Activated CD8-positive, alpha-beta T cell treated with anti-CD3 and anti-CD28 coated beads, Interleukin-2, amount 10 ng/mL, durations not matched to agents 7 days and 5 days (primary cell): ENCODE measurements at regions not wholly inside any gene's neighbourhood (a gene's known extent, or its start where the extent isn't known, plus 50 kb on each side); places are given as distances from the start of the nearest gene placed in this dataset.

ENCODE experiments used
- ATAC-seq: fragments of 150-1000 bp; cut with Tn5 transposase; one replicate; pipeline ENCODE4 v1.10.0; 2021; ENCODE audit warnings: moderate library complexity
- CTCF ChIA-PET: fragments of 350-600 bp; sonication (Branson Sonifier 250); formaldehyde crosslinking; loops from one replicate; lab custom pipeline; 2021; ENCODE audit warnings: antibody characterized with exemption; lab: Charles Lee
- POLR2A ChIA-PET: fragments of 350-600 bp; sonication (Branson Sonifier 250); formaldehyde crosslinking; loops from one replicate; lab custom pipeline; 2021; ENCODE audit warnings: antibody characterized with exemption; lab: Charles Lee
- DNase-seq: peaks from one replicate; pipeline ENCODE4 v3.0.0-alpha.2; 2020
- H3K27ac Mint-ChIP-seq: one replicate; pipeline ENCODE4 v1.8.0; 2021; ENCODE audit warnings: mild to moderate bottlenecking, mixed read lengths
- H3K27me3 Mint-ChIP-seq: one replicate; pipeline ENCODE4 v1.8.0; 2021; ENCODE audit warnings: low read depth, mixed read lengths
- H3K36me3 Mint-ChIP-seq: one replicate; pipeline ENCODE4 v1.8.0; 2021; ENCODE audit warnings: low read depth, mixed read lengths
- H3K4me1 Mint-ChIP-seq: one replicate; pipeline ENCODE4 v1.8.0; 2021; ENCODE audit warnings: low read depth, mixed read lengths
- H3K4me3 Mint-ChIP-seq: one replicate; pipeline ENCODE4 v1.8.0; 2021; ENCODE audit warnings: mild to moderate bottlenecking, mixed read lengths
- H3K9me3 Mint-ChIP-seq: one replicate; pipeline ENCODE4 v1.8.0; 2022; ENCODE audit warnings: mixed read lengths; ENCODE audit not compliant: insufficient read depth

GRCh38 chr14:81946375-81946774 is 412.7 kb upstream of the SEL1L start:
- Mint-ChIP-seq H3K27ac (no peak overlapping the region), H3K36me3 (no peaks in the 10 kb centered on the region), H3K27me3 (no peaks in the 10 kb centered on the region), H3K4me1 (no peaks in the 10 kb centered on the region), H3K4me3 (no peak overlapping the region), H3K9me3 (peaks cover 3% of the 10 kb centered on the region)
- POLR2A ChIA-PET: no interaction called here
- no peak for DNase-seq
- no peak for ATAC-seq
- CTCF ChIA-PET: no interaction called here

- Mint-ChIP-seq H3K36me3 (no peaks in the 10 kb centered on the region), H3K27ac (no peak overlapping the region), H3K4me1 (no peaks in the 10 kb centered on the region), H3K9me3 (peaks cover 3% of the 10 kb centered on the region), H3K27me3 (no peaks in the 10 kb centered on the region), H3K4me3 (no peak overlapping the region)
- POLR2A ChIA-PET: no interaction called here
- CTCF ChIA-PET: no interaction called here
- ATAC-seq (no peak), DNase-seq (no peak)
Measured at GRCh38 chr14:81946834-81947798, 413.5 kb upstream of the SEL1L start.

- ChIA-PET POLR2A (no interaction called here), CTCF (no interaction called here)
- Mint-ChIP-seq H3K36me3 (no peaks in the 10 kb centered on the region), H3K4me1 (no peaks in the 10 kb centered on the region), H3K27me3 (no peaks in the 10 kb centered on the region), H3K9me3 (no peaks in the 10 kb centered on the region), H3K4me3 (no peak overlapping the region), H3K27ac (no peak overlapping the region)
- no peak for ATAC-seq
- DNase-seq: no peak
Measured at GRCh38 chr14:81952917-81953316, 419.3 kb upstream of the SEL1L start.

- no peaks in the 10 kb centered on the region for H3K9me3 Mint-ChIP-seq
- no peak overlapping the region for H3K4me3 Mint-ChIP-seq
- DNase-seq: no peak
- no peak for ATAC-seq
- H3K27me3 Mint-ChIP-seq: no peaks in the 10 kb centered on the region
- H3K4me1 Mint-ChIP-seq: no peaks in the 10 kb centered on the region
- ChIA-PET CTCF (no interaction called here), POLR2A (no interaction called here)
- no peak overlapping the region for H3K27ac Mint-ChIP-seq
- H3K36me3 Mint-ChIP-seq: no peaks in the 10 kb centered on the region
Measured at GRCh38 chr14:81953419-81953818, 419.8 kb upstream of the SEL1L start.

GRCh38 chr14:81955123-81955522 is 421.5 kb upstream of the SEL1L start:
- H3K9me3 Mint-ChIP-seq: no peaks in the 10 kb centered on the region
- H3K27me3 Mint-ChIP-seq: no peaks in the 10 kb centered on the region
- ATAC-seq (no peak), DNase-seq (no peak)
- H3K36me3 Mint-ChIP-seq: no peaks in the 10 kb centered on the region
- H3K27ac Mint-ChIP-seq: no peak overlapping the region
- ChIA-PET CTCF (no interaction called here), POLR2A (no interaction called here)
- H3K4me1 Mint-ChIP-seq: no peaks in the 10 kb centered on the region
- no peak overlapping the region for H3K4me3 Mint-ChIP-seq

GRCh38 chr14:81960781-81961180 is 427.1 kb upstream of the SEL1L start:
- ATAC-seq (no peak), DNase-seq (no peak)
- Mint-ChIP-seq H3K4me3 (no peak overlapping the region), H3K27ac (no peak overlapping the region), H3K27me3 (no peaks in the 10 kb centered on the region), H3K9me3 (no peaks in the 10 kb centered on the region), H3K4me1 (no peaks in the 10 kb centered on the region), H3K36me3 (no peaks in the 10 kb centered on the region)
- POLR2A ChIA-PET: no interaction called here
- CTCF ChIA-PET: no interaction called here

GRCh38 chr14:81963846-81964245 is 430.2 kb upstream of the SEL1L start:
- no peak overlapping the region for H3K27ac Mint-ChIP-seq
- no peaks in the 10 kb centered on the region for H3K36me3 Mint-ChIP-seq
- DNase-seq: no peak
- H3K9me3 Mint-ChIP-seq: no peaks in the 10 kb centered on the region
- no peak overlapping the region for H3K4me3 Mint-ChIP-seq
- no peaks in the 10 kb centered on the region for H3K4me1 Mint-ChIP-seq
- POLR2A ChIA-PET: no interaction called here
- H3K27me3 Mint-ChIP-seq: no peaks in the 10 kb centered on the region
- ATAC-seq: no peak
- CTCF ChIA-PET: no interaction called here

- Mint-ChIP-seq H3K27me3 (no peaks in the 10 kb centered on the region), H3K4me3 (no peak overlapping the region), H3K36me3 (no peaks in the 10 kb centered on the region), H3K27ac (no peak overlapping the region), H3K9me3 (no peaks in the 10 kb centered on the region), H3K4me1 (no peaks in the 10 kb centered on the region)
- ChIA-PET CTCF (no interaction called here), POLR2A (no interaction called here)
- DNase-seq (no peak), ATAC-seq (no peak)
Measured at GRCh38 chr14:81970307-81970706, 436.7 kb upstream of the SEL1L start.

GRCh38 chr14:81971911-81972310 is 438.3 kb upstream of the SEL1L start:
- ATAC-seq (no peak), DNase-seq (no peak)
- ChIA-PET CTCF (interaction anchor here (1.0 kb wide), 1 partner anchor 18 kb away, joined by 3 read pairs; no protein-coding TSS in a partner anchor), POLR2A (no interaction called here)
- Mint-ChIP-seq H3K9me3 (no peaks in the 10 kb centered on the region), H3K27me3 (no peaks in the 10 kb centered on the region), H3K36me3 (no peaks in the 10 kb centered on the region), H3K27ac (no peak overlapping the region), H3K4me3 (no peak overlapping the region), H3K4me1 (no peaks in the 10 kb centered on the region)

GRCh38 chr14:81972601-81973000 is 438.9 kb upstream of the SEL1L start:
- Mint-ChIP-seq H3K27me3 (no peaks in the 10 kb centered on the region), H3K36me3 (no peaks in the 10 kb centered on the region), H3K9me3 (no peaks in the 10 kb centered on the region), H3K4me1 (no peaks in the 10 kb centered on the region), H3K27ac (no peak overlapping the region), H3K4me3 (no peak overlapping the region)
- ATAC-seq (no peak), DNase-seq (no peak)
- ChIA-PET POLR2A (no interaction called here), CTCF (interaction anchor here (1.0 kb wide), 1 partner anchor 17 kb away, joined by 3 read pairs; no protein-coding TSS in a partner anchor)

GRCh38 chr14:81974543-81974942 is 440.9 kb upstream of the SEL1L start:
- ChIA-PET CTCF (no interaction called here), POLR2A (no interaction called here)
- no peak for ATAC-seq
- H3K4me1 Mint-ChIP-seq: no peaks in the 10 kb centered on the region
- H3K36me3 Mint-ChIP-seq: no peaks in the 10 kb centered on the region
- H3K4me3 Mint-ChIP-seq: no peak overlapping the region
- H3K9me3 Mint-ChIP-seq: no peaks in the 10 kb centered on the region
- H3K27me3 Mint-ChIP-seq: no peaks in the 10 kb centered on the region
- no peak for DNase-seq
- H3K27ac Mint-ChIP-seq: no peak overlapping the region

GRCh38 chr14:81980601-81981306 is 447.1 kb upstream of the SEL1L start:
- Mint-ChIP-seq H3K27ac (no peak overlapping the region), H3K27me3 (no peaks in the 10 kb centered on the region), H3K9me3 (no peaks in the 10 kb centered on the region), H3K36me3 (no peaks in the 10 kb centered on the region), H3K4me1 (no peaks in the 10 kb centered on the region), H3K4me3 (no peak overlapping the region)
- ATAC-seq (no peak), DNase-seq (no peak)
- ChIA-PET POLR2A (no interaction called here), CTCF (no interaction called here)
